T-helper 2 cell treated with Interferon-gamma antibody and Interleukin-4, amounts not matched to agents 5 μg/mL and 100 μg/mL, for 36 hours (primary cell): ENCODE measurements at regions not wholly inside any gene's neighbourhood (a gene's known extent, or its start where the extent isn't known, plus 50 kb on each side); places are given as distances from the start of the nearest gene placed in this dataset.

Experiments used
- DNase-seq: peaks from one replicate; pipeline ENCODE4 v3.0.0; 2021; ENCODE audit warnings: low spot score
- H3K27ac Mint-ChIP-seq: one replicate; pipeline ENCODE4 v1.8.0; 2021; ENCODE audit warnings: mild to moderate bottlenecking, mixed read lengths
- H3K27me3 Mint-ChIP-seq: one replicate; pipeline ENCODE4 v1.8.0; 2021; ENCODE audit warnings: low read depth, mixed read lengths
- H3K36me3 Mint-ChIP-seq: one replicate; pipeline ENCODE4 v1.8.0; 2021; ENCODE audit warnings: low read depth, mixed read lengths
- H3K4me1 Mint-ChIP-seq: one replicate; pipeline ENCODE4 v1.8.0; 2021; ENCODE audit warnings: low read depth, mixed read lengths
- H3K4me3 Mint-ChIP-seq: one replicate; pipeline ENCODE4 v1.8.0; 2022; ENCODE audit warnings: mild to moderate bottlenecking, moderate library complexity, mixed read lengths
- H3K9me3 Mint-ChIP-seq: one replicate; pipeline ENCODE4 v1.8.0; 2021; ENCODE audit warnings: mixed read lengths

- no peak overlapping the region for H3K27ac Mint-ChIP-seq
- H3K36me3 Mint-ChIP-seq = no peaks in the 10 kb centered on the region
- peaks cover 9% of the 10 kb centered on the region for H3K9me3 Mint-ChIP-seq
- no peaks in the 10 kb centered on the region for H3K4me1 Mint-ChIP-seq
- peaks cover 3% of the 10 kb centered on the region for H3K27me3 Mint-ChIP-seq
- no peak for DNase-seq
- H3K4me3 Mint-ChIP-seq = no peak overlapping the region
Observed at GRCh38 chr16:85179344-85180046, 67.2 kb upstream of the CIBAR2 start.

DNA sequence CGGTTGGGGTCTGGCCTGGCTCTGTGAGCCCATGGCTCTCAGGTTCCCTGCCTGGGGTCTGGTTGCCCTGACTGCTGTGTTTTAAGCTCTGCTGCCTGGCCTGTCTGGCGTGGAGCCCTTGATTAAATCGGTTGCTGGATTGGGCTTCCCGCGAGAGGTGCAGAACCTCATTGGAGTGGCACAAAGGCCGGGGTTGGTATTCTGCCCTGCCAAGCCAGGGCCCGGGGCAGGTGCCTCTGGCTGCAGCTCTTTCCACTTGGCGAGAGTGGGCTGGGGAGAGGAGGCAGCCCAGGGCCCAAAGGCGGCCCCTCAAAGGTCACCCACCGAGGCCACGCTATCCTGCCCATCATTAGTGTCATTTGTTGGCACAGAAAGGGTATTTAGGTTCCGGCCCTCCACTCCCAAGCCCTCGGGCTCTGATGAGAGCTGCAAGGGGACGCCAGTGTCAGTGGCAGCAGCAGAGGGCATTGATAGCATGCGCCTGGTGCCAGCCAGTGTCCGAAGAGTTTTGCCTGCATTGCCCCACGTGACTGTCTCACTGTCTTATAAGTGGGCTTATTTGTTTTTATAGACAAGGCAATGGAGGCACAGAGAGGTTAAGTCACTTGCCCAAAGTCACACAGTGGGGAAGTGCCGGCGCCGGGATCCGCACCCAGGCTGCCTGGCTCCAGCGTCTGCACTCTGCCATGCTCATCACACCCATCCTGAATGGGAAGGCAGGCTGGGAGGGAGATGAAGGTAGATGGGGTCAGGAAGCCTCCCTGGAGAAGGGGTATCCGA is 68.0 kb upstream of the CIBAR2 start:
- no peak overlapping the region for H3K27ac Mint-ChIP-seq
- no peak overlapping the region for H3K4me3 Mint-ChIP-seq
- H3K27me3 Mint-ChIP-seq = no peaks in the 10 kb centered on the region
- no peaks in the 10 kb centered on the region for H3K36me3 Mint-ChIP-seq
- H3K9me3 Mint-ChIP-seq = peaks cover 17% of the 10 kb centered on the region
- DNase-seq = no peak
- H3K4me1 Mint-ChIP-seq = no peaks in the 10 kb centered on the region

- H3K4me3 Mint-ChIP-seq = no peak overlapping the region
- DNase-seq = no peak
- H3K27me3 Mint-ChIP-seq = no peaks in the 10 kb centered on the region
- no peaks in the 10 kb centered on the region for H3K4me1 Mint-ChIP-seq
- H3K27ac Mint-ChIP-seq = no peak overlapping the region
- H3K36me3 Mint-ChIP-seq = no peaks in the 10 kb centered on the region
- H3K9me3 Mint-ChIP-seq = peaks cover 17% of the 10 kb centered on the region
Observed at GRCh38 chr16:85180827-85181738, 68.8 kb upstream of the CIBAR2 start.

- Mint-ChIP-seq H3K27me3 (no peaks in the 10 kb centered on the region), H3K27ac (no peak overlapping the region), H3K4me1 (no peaks in the 10 kb centered on the region), H3K9me3 (peaks cover 17% of the 10 kb centered on the region), H3K36me3 (no peaks in the 10 kb centered on the region), H3K4me3 (no peak overlapping the region)
- DNase-seq = no peak
Observed at GRCh38 chr16:85181739-85182129, 69.5 kb upstream of the CIBAR2 start.

GRCh38 chr16:85182286-85182685 is 70.0 kb upstream of the CIBAR2 start:
- no peaks in the 10 kb centered on the region for H3K27me3 Mint-ChIP-seq
- no peak overlapping the region for H3K4me3 Mint-ChIP-seq
- H3K9me3 Mint-ChIP-seq = peaks cover 17% of the 10 kb centered on the region
- H3K36me3 Mint-ChIP-seq = no peaks in the 10 kb centered on the region
- no peak overlapping the region for H3K27ac Mint-ChIP-seq
- no peaks in the 10 kb centered on the region for H3K4me1 Mint-ChIP-seq
- no peak for DNase-seq

- H3K9me3 Mint-ChIP-seq = peaks cover 17% of the 10 kb centered on the region
- no peak overlapping the region for H3K4me3 Mint-ChIP-seq
- no peaks in the 10 kb centered on the region for H3K27me3 Mint-ChIP-seq
- DNase-seq = no peak
- no peak overlapping the region for H3K27ac Mint-ChIP-seq
- H3K36me3 Mint-ChIP-seq = no peaks in the 10 kb centered on the region
- H3K4me1 Mint-ChIP-seq = no peaks in the 10 kb centered on the region
Observed at GRCh38 chr16:85182774-85183173, 70.5 kb upstream of the CIBAR2 start.

DNA sequence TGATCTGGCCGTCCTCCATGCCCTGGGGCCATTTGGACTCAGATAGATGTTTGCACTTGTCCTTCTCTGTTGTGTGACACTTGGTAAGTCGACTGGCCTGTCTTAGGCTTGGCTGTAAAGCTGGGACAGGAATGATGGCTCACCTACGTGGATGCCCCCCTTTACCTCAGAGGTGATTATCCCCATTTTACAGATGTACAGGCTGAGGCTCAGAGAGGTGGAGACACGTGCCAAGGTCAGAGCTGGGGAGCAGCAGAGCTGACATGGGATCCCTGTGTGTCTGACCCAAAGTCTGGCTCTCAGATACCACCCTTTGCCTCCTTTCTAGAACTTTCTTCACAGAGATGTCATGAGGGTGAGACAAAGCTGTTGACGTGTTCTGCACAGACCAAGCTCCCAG is 71.3 kb upstream of the CIBAR2 start:
- no peak for DNase-seq
- Mint-ChIP-seq H3K27ac (no peak overlapping the region), H3K36me3 (no peaks in the 10 kb centered on the region), H3K4me1 (no peaks in the 10 kb centered on the region), H3K9me3 (peaks cover 17% of the 10 kb centered on the region), H3K4me3 (no peak overlapping the region), H3K27me3 (no peaks in the 10 kb centered on the region)

DNA sequence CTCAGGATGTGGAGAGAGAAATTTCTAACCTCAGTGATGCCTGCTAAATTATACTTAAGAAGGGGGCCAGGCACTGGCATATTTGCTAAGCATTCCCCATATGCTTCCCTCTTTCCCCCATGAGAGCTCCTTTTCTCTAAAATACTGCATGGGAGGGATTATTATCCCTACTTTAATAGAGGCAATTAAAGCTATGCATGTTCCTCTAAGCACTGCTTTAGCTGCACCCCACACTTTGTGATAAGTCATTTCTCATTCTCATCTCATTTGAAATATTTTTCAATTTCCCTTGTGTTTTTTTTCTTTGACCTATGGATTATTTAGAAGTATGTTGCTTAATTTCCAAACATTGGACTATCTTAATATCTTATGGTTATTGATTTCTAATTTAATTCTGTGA is 72.1 kb upstream of the CIBAR2 start:
- no peaks in the 10 kb centered on the region for H3K4me1 Mint-ChIP-seq
- H3K9me3 Mint-ChIP-seq = peaks cover 17% of the 10 kb centered on the region
- H3K4me3 Mint-ChIP-seq = no peak overlapping the region

DNA sequence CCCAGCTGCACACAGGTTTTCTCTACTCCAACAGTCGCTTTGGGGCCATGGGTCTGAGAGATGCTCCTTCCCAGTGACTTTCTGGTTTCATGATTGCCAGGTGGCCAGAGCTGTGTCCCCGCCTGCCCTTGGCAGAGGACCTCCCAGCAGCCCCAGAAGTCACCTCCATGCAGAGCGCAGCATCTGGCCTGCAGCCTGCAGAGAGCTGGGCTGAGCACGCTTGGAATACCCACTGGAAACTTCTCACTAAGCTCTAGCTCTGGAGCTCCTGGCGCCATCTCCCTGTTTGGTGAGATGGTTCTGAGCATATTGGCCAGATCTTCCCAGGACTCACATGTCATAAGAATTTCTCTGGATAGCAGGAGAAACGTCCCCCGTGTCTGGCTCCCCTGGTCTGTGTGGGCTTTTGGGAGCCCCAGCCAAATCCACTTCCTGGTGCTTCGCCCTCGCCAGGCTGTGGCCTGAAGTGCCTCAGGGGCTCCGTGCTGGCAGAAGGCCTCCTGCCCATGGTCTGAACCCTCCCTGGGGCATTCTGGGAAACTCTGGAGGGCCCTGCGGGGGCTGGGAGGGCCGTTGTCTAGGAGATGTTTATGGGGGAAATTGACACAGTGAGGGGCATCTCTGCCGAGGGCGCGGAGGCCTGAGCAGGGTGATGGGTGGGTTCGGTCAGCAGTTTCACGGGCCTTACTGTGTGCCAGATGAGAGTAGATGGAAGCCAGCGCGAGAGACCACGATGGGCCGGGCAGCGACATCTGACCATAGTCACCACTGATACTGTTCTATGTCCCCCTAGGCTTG is 73.2 kb upstream of the CIBAR2 start:
- Mint-ChIP-seq H3K27ac (no peak overlapping the region), H3K9me3 (peaks cover 17% of the 10 kb centered on the region), H3K36me3 (no peaks in the 10 kb centered on the region), H3K4me1 (no peaks in the 10 kb centered on the region), H3K27me3 (peaks cover 3% of the 10 kb centered on the region), H3K4me3 (no peak overlapping the region)
- DNase-seq = no peak

More for the DNA sequence above, 72.1 kb upstream of the CIBAR2 start:
- Mint-ChIP-seq H3K36me3 (no peaks in the 10 kb centered on the region), H3K27me3 (peaks cover 3% of the 10 kb centered on the region), H3K27ac (no peak overlapping the region)
- no peak for DNase-seq

DNA sequence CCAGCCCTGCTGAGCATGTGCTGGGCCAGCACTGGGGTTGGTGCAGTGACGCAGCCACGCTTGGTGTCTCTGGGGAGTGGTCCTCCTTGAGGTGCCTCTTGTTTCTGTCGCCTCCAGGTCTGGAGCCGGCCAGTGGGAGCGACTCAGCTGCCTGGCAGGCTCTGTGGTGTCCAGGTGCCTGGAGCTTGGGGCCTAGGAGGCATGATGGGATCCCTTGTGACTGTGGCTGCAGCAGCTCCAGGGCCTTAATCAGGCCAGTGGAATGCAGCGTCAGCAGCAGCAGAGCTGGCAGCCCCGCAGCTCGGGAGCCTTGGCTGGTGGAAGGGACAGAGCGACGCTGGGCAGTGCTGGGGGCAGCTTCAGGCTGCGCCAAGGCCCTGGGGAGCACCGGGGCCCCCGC is 74.7 kb upstream of the CIBAR2 start:
- H3K27ac Mint-ChIP-seq = no peak overlapping the region
- H3K4me1 Mint-ChIP-seq = no peaks in the 10 kb centered on the region
- peaks cover 6% of the 10 kb centered on the region for H3K27me3 Mint-ChIP-seq
- H3K4me3 Mint-ChIP-seq = no peak overlapping the region
- no peaks in the 10 kb centered on the region for H3K36me3 Mint-ChIP-seq
- no peak for DNase-seq
- H3K9me3 Mint-ChIP-seq = peaks cover 17% of the 10 kb centered on the region

- H3K27me3 Mint-ChIP-seq = peaks cover 6% of the 10 kb centered on the region
- H3K9me3 Mint-ChIP-seq = peaks cover 17% of the 10 kb centered on the region
- no peak for DNase-seq
- no peaks in the 10 kb centered on the region for H3K36me3 Mint-ChIP-seq
- no peaks in the 10 kb centered on the region for H3K4me1 Mint-ChIP-seq
- no peak overlapping the region for H3K27ac Mint-ChIP-seq
- H3K4me3 Mint-ChIP-seq = no peak overlapping the region
Observed at GRCh38 chr16:85187447-85187846, 75.2 kb upstream of the CIBAR2 start.

DNA sequence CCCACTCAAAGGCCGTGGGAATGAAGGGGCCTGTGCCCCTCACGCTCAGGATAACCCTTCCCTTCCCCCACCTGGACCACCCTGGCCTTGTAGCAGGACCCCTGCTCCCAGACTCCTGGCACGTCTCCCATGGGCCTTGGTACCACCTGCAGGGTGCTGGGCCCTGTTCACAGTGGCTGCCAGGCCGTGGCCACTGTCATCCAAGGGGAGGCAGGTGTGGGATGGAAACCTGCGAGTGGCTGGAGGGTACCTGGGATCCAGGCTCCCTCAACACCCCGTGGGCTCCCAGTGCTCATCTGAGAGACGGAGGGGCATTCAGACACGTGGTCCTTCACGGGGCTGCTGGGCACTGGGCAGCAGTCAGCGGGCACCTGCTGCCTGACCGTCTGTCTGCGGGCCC is 75.6 kb upstream of the CIBAR2 start:
- Mint-ChIP-seq H3K4me1 (no peaks in the 10 kb centered on the region), H3K27ac (no peak overlapping the region), H3K9me3 (peaks cover 17% of the 10 kb centered on the region), H3K36me3 (no peaks in the 10 kb centered on the region), H3K27me3 (peaks cover 6% of the 10 kb centered on the region), H3K4me3 (no peak overlapping the region)
- DNase-seq = no peak

- peaks cover 6% of the 10 kb centered on the region for H3K27me3 Mint-ChIP-seq
- H3K27ac Mint-ChIP-seq = no peak overlapping the region
- DNase-seq = no peak
Observed at GRCh38 chr16:85188822-85189672, 76.8 kb upstream of the CIBAR2 start.

More at GRCh38 chr16:85188822-85189672, 76.8 kb upstream of the CIBAR2 start:
- H3K4me3 Mint-ChIP-seq = no peak overlapping the region
- peaks cover 11% of the 10 kb centered on the region for H3K9me3 Mint-ChIP-seq
- H3K36me3 Mint-ChIP-seq = no peaks in the 10 kb centered on the region
- H3K4me1 Mint-ChIP-seq = no peaks in the 10 kb centered on the region
